ENCODE measurements at regions not wholly inside any gene's neighbourhood (a gene's known extent, or its start where the extent isn't known, plus 50 kb on each side); places are given as distances from the start of the nearest gene placed in this dataset.

- intact Hi-C loops (cut with micrococcal nuclease), result no loop called here
- Histone ChIP-seq H3K36me3 (no peaks in the 10 kb centered on the region), H3K27me3 (ENCODE audit: low read depth) (no peaks in the 10 kb centered on the region), H3K4me3 (no peak overlapping the region), H3K27ac (replicated peaks) (no peak overlapping the region), H3K9me3 (replicated peaks) (no peaks in the 10 kb centered on the region), H3K4me1 (peaks cover 12% of the 10 kb centered on the region)
- no peak for TF ChIP-seq CTCF (IDR thresholded peaks at IDR 0.05; ENCODE audit: borderline replicate concordance)
- DNase-seq, result no peak
These were observed 471.6 kb downstream of the CD83 start for GRCh38 chr6:14589175-14589574.

GRCh38 chr6:14590586-14590985 lies 473.0 kb downstream of the CD83 start:
- intact Hi-C loops (cut with micrococcal nuclease), result no loop called here
- Histone ChIP-seq H3K27me3 (ENCODE audit: low read depth) (no peaks in the 10 kb centered on the region), H3K4me3 (no peak overlapping the region), H3K9me3 (replicated peaks) (no peaks in the 10 kb centered on the region), H3K27ac (replicated peaks) (no peak overlapping the region), H3K4me1 (peaks cover 12% of the 10 kb centered on the region), H3K36me3 (no peaks in the 10 kb centered on the region)
- no peak for TF ChIP-seq CTCF (IDR thresholded peaks at IDR 0.05; ENCODE audit: borderline replicate concordance)
- DNase-seq, result no peak

- H3K27ac ChIP-seq (replicated peaks), result no peak overlapping the region
- no peaks in the 10 kb centered on the region for H3K9me3 ChIP-seq (replicated peaks)
- no peaks in the 10 kb centered on the region for H3K27me3 ChIP-seq (ENCODE audit: low read depth)
- DNase-seq, result no peak
- TF ChIP-seq CTCF (IDR thresholded peaks at IDR 0.05; ENCODE audit: borderline replicate concordance), result no peak
- intact Hi-C loops (cut with micrococcal nuclease), result no loop called here
- H3K36me3 ChIP-seq, result no peaks in the 10 kb centered on the region
- H3K4me3 ChIP-seq, result no peak overlapping the region
- no peaks in the 10 kb centered on the region for H3K4me1 ChIP-seq
These were observed 474.4 kb downstream of the CD83 start for GRCh38 chr6:14591998-14592397.

- no peak for TF ChIP-seq CTCF (IDR thresholded peaks at IDR 0.05; ENCODE audit: borderline replicate concordance)
- H3K9me3 ChIP-seq (replicated peaks), result no peaks in the 10 kb centered on the region
- no peak for DNase-seq
- H3K27me3 ChIP-seq (ENCODE audit: low read depth), result no peaks in the 10 kb centered on the region
- H3K27ac ChIP-seq (replicated peaks), result no peak overlapping the region
- intact Hi-C loops (cut with micrococcal nuclease), result no loop called here
- H3K4me3 ChIP-seq, result no peak overlapping the region
- no peaks in the 10 kb centered on the region for H3K4me1 ChIP-seq
- no peaks in the 10 kb centered on the region for H3K36me3 ChIP-seq
These were observed 475.7 kb downstream of the CD83 start for GRCh38 chr6:14593286-14593685.

GRCh38 chr6:14595751-14596150 lies 478.2 kb downstream of the CD83 start:
- Histone ChIP-seq H3K27me3 (ENCODE audit: low read depth) (no peaks in the 10 kb centered on the region), H3K27ac (replicated peaks) (no peak overlapping the region), H3K36me3 (no peaks in the 10 kb centered on the region), H3K4me1 (no peaks in the 10 kb centered on the region), H3K4me3 (no peak overlapping the region), H3K9me3 (replicated peaks) (no peaks in the 10 kb centered on the region)
- TF ChIP-seq CTCF (IDR thresholded peaks at IDR 0.05; ENCODE audit: borderline replicate concordance), result no peak
- DNase-seq, result no peak
- intact Hi-C loops (cut with micrococcal nuclease), result no loop called here

- H3K27me3 ChIP-seq (ENCODE audit: low read depth), result no peaks in the 10 kb centered on the region
- DNase-seq, result no peak
- H3K4me3 ChIP-seq, result no peak overlapping the region
- no peak overlapping the region for H3K27ac ChIP-seq (replicated peaks)
- H3K36me3 ChIP-seq, result no peaks in the 10 kb centered on the region
- intact Hi-C loops (cut with micrococcal nuclease), result no loop called here
- H3K9me3 ChIP-seq (replicated peaks), result no peaks in the 10 kb centered on the region
- TF ChIP-seq CTCF (IDR thresholded peaks at IDR 0.05; ENCODE audit: borderline replicate concordance), result no peak
- no peaks in the 10 kb centered on the region for H3K4me1 ChIP-seq
These were observed 478.8 kb downstream of the CD83 start for GRCh38 chr6:14596410-14596809.
